ENCODE measurements at regions not wholly inside any gene's neighbourhood (a gene's known extent, or its start where the extent isn't known, plus 50 kb on each side); places are given as distances from the start of the nearest gene placed in this dataset.

DNA sequence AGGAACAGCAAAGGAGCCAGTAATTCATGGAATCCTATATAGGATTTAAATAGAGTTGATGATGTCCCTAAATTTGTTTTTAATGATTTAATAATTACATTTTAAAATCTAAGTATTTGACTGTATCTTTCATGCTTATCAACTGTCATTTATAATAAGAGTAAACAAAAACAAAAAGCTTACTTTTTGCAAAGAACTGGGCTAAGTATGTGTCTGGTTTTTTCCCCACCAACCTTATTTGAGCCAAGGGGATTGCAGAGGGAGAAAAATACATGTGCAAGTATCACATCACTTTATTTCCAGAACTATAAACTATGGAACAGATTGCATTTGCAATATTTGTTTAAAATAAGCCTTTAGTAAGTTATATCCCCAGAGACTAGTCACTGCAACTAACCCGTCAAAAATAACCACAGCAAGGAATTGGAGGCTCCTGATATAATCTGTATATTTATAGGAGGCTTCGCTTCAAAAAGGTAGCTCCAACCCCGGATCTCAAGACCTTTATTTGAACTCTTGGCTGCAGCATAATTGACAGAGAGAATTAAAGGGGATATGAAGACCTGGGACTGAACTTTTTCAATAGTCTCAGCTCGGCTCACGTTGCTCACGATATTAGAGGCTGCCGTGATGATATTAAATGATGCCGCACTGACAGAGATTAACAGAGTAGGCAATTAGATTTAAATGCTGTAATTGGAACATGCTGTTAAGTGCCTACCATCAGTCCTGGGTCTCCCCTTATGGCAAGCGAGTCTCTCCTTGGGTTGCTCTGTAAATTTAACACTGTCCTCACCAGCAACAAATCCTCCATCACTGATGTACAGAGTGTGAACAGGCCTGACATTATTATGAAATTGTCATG is 329.1 kb upstream of the NFIA start:
- TF ChIP-seq, protein P1, sequence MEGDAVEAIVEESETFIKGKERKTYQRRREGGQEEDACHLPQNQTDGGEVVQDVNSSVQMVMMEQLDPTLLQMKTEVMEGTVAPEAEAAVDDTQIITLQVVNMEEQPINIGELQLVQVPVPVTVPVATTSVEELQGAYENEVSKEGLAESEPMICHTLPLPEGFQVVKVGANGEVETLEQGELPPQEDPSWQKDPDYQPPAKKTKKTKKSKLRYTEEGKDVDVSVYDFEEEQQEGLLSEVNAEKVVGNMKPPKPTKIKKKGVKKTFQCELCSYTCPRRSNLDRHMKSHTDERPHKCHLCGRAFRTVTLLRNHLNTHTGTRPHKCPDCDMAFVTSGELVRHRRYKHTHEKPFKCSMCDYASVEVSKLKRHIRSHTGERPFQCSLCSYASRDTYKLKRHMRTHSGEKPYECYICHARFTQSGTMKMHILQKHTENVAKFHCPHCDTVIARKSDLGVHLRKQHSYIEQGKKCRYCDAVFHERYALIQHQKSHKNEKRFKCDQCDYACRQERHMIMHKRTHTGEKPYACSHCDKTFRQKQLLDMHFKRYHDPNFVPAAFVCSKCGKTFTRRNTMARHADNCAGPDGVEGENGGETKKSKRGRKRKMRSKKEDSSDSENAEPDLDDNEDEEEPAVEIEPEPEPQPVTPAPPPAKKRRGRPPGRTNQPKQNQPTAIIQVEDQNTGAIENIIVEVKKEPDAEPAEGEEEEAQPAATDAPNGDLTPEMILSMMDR (IDR thresholded peaks at IDR 0.05): no peak
- TF ChIP-seq POLR2A (IDR thresholded peaks at IDR 0.05): no peak
